ENCODE measurements at regions not wholly inside any gene's neighbourhood (a gene's known extent, or its start where the extent isn't known, plus 50 kb on each side); places are given as distances from the start of the nearest gene placed in this dataset.
A peak's percentile ranks its signal among the peaks of the same experiment; 100 is the strongest.

- ChIA-PET CTCF (no interaction called here), POLR2A (no interaction called here)
- H3K4me3 ChIP-seq (ENCODE audit: low read depth, low read length), result no peak overlapping the region
- DNase-seq (ENCODE audit: low read depth, low spot score), result no peak
- TF ChIP-seq, protein P1, sequence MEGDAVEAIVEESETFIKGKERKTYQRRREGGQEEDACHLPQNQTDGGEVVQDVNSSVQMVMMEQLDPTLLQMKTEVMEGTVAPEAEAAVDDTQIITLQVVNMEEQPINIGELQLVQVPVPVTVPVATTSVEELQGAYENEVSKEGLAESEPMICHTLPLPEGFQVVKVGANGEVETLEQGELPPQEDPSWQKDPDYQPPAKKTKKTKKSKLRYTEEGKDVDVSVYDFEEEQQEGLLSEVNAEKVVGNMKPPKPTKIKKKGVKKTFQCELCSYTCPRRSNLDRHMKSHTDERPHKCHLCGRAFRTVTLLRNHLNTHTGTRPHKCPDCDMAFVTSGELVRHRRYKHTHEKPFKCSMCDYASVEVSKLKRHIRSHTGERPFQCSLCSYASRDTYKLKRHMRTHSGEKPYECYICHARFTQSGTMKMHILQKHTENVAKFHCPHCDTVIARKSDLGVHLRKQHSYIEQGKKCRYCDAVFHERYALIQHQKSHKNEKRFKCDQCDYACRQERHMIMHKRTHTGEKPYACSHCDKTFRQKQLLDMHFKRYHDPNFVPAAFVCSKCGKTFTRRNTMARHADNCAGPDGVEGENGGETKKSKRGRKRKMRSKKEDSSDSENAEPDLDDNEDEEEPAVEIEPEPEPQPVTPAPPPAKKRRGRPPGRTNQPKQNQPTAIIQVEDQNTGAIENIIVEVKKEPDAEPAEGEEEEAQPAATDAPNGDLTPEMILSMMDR (IDR thresholded peaks at IDR 0.05; ENCODE audit: insufficient read depth, low read length, missing control alignments), result no peak
Measured at GRCh38 chr16:74113545-74113944, 183.1 kb upstream of the PSMD7 start.

DNA sequence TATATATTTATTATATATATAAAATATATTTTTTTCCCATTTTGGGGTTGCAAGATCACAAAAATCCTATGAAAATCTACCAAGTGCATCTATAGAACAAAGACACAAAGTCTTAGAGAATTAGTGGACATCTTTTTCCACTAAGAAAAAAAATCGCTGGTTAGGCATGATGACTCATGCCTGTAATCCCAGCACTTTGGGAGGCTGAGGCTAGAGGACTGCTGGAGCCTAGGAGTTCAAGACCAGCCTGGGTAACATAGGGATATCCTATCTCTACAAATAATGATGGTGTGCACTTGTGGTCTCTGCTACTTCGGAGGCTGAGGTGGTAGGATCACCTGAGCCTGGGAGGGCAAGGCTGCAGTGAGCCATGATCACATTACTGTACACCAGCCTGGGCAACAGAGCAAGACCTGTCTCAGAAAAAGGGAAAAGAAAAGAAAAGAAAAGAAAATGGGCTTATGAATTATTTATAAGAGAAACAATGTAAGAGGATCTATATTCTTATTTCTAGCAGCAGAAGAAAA is 185.1 kb upstream of the PSMD7 start:
- TF ChIP-seq, protein P1 (IDR thresholded peaks at IDR 0.05; ENCODE audit: insufficient read depth, low read length, missing control alignments), result no peak
- CTCF ChIA-PET, result no interaction called here
- DNase-seq (ENCODE audit: low read depth, low spot score), result no peak
- POLR2A ChIA-PET, result no interaction called here
- no peak overlapping the region for H3K4me3 ChIP-seq (ENCODE audit: low read depth, low read length)

DNA sequence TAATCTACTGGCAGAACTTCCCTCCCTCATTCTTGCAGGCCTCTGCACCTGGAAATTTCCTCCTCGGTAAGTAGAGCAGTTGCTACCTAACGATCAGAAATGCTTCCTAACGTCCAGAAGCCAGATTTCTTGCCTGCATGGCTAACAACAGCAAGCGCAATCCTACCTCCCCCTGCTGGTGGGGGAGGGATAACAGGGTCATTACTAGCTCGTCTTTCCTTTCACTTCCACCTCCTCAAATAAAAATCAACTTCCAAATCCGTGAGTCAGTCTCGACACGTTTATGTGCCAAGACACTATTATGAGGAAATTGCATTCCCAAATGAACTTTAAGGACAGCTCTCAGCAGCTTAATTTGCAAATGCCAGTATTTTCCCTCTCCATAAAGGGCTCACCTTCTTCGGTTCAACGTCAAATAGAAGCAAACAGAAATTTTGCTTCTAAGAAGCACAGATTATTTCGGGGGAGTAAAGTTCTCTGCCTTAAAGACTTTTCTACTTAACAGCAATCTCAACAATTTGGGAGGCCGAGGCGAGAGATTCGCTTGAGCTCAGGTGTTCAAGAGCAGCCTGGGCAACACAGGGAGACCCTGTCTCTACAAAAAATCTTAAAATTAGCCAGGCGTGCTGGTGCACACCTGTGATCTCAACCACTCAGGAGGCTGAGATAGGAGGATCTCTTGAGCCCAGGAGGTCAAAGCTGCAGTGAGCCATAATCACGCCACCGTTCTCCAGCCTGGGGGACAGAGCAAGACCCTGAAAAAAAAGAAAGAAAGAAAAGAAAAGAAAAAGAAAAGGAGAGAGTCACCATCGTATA is 188.6 kb upstream of the PSMD7 start:
- POLR2A ChIA-PET, result no interaction called here
- TF ChIP-seq, protein P1 (IDR thresholded peaks at IDR 0.05; ENCODE audit: insufficient read depth, low read length, missing control alignments), result peak; percentile 17

GRCh38 chr16:74104022-74104421 is 192.6 kb upstream of the PSMD7 start:
- ChIA-PET CTCF (no interaction called here), POLR2A (no interaction called here)
- TF ChIP-seq, protein P1 (IDR thresholded peaks at IDR 0.05; ENCODE audit: insufficient read depth, low read length, missing control alignments), result no peak
- no peak for DNase-seq (ENCODE audit: low read depth, low spot score)
- no peak overlapping the region for H3K4me3 ChIP-seq (ENCODE audit: low read depth, low read length)

More for the DNA sequence above, 188.6 kb upstream of the PSMD7 start:
- DNase-seq (ENCODE audit: low read depth, low spot score), result no peak
- CTCF ChIA-PET, result no interaction called here
- no peak overlapping the region for H3K4me3 ChIP-seq (ENCODE audit: low read depth, low read length)

DNA sequence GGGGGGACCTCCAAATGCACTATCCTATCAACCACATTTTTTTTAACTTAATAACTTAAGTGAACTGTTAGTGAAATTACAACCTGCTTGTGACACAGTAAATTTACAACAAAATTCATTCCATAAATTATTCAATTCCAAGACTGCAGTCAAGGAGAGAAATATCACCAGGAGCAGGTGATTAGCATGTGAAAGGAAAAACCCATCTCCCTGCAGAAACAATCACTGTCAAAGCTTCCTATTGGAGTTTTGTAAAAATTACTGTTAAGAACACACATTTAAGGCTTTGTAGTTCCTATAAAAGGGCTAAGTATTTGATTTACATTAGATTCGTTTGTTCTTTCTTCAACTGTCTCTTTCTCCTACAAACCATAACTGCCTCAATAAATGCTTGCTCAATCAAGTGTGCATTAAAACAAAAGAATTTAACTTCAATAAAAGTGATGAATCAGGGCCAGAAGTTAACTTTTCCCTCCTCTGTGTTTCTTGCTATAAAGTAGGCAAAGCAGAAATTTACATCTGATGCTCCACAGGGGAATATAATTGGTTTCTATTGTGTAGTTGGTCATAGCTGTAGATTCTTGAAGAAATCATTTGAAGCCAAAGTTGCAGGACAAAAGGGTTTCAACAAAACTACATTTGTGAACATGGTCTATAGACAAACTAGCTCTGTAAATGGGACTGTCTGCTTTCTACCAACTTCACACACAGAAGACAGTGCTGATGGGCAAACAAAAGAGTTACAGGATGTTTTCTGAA is 195.1 kb upstream of the PSMD7 start:
- H3K4me3 ChIP-seq (ENCODE audit: low read depth, low read length), result no peak overlapping the region
- CTCF ChIA-PET, result no interaction called here
- POLR2A ChIA-PET, result no interaction called here
- DNase-seq (ENCODE audit: low read depth, low spot score), result no peak
- TF ChIP-seq, protein P1 (IDR thresholded peaks at IDR 0.05; ENCODE audit: insufficient read depth, low read length, missing control alignments), result no peak

Measured in AG04449 (cell line).